ENCODE measurements at regions not wholly inside any gene's neighbourhood (a gene's known extent, or its start where the extent isn't known, plus 50 kb on each side); places are given as distances from the start of the nearest gene placed in this dataset.

DNA sequence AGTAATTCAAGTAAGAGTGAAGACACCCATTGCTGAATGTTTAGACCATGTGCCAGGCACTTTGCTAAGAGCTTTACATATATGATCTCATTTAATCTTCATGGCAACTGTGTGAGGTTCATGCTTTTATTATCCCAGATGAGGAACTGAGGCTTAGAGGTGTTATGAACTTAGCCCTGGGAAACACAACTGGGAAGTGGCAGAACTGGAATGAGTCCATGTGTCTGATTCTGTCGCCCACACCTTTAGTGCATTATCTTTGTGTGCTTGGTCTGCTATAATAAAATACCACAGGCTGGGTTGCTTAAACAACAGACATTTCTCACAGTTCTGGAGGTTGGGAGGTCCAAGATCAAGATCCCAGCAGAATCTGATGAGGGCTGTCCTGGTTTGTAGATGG lies 108.7 kb upstream of the PLET1 start:
- peaks cover 8% of the 10 kb centered on the region for H3K36me3 Mint-ChIP-seq (ENCODE audit: low read depth)
- peaks cover 8% of the 10 kb centered on the region for H3K27me3 Mint-ChIP-seq (ENCODE audit: low read depth)
- no peak overlapping the region for H3K4me3 Mint-ChIP-seq (ENCODE audit: unreplicated experiment)
- H3K9me3 Mint-ChIP-seq (ENCODE audit: low read depth) = peaks cover 6% of the 10 kb centered on the region
- DNase-seq (ENCODE audit: low spot score) = no peak
- H3K4me1 Mint-ChIP-seq (ENCODE audit: low read depth) = no peaks in the 10 kb centered on the region
- H3K27ac Mint-ChIP-seq (ENCODE audit: unreplicated experiment) = no peak overlapping the region
- TF ChIP-seq, protein P1, sequence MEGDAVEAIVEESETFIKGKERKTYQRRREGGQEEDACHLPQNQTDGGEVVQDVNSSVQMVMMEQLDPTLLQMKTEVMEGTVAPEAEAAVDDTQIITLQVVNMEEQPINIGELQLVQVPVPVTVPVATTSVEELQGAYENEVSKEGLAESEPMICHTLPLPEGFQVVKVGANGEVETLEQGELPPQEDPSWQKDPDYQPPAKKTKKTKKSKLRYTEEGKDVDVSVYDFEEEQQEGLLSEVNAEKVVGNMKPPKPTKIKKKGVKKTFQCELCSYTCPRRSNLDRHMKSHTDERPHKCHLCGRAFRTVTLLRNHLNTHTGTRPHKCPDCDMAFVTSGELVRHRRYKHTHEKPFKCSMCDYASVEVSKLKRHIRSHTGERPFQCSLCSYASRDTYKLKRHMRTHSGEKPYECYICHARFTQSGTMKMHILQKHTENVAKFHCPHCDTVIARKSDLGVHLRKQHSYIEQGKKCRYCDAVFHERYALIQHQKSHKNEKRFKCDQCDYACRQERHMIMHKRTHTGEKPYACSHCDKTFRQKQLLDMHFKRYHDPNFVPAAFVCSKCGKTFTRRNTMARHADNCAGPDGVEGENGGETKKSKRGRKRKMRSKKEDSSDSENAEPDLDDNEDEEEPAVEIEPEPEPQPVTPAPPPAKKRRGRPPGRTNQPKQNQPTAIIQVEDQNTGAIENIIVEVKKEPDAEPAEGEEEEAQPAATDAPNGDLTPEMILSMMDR (IDR thresholded peaks at IDR 0.05) = no peak

DNA sequence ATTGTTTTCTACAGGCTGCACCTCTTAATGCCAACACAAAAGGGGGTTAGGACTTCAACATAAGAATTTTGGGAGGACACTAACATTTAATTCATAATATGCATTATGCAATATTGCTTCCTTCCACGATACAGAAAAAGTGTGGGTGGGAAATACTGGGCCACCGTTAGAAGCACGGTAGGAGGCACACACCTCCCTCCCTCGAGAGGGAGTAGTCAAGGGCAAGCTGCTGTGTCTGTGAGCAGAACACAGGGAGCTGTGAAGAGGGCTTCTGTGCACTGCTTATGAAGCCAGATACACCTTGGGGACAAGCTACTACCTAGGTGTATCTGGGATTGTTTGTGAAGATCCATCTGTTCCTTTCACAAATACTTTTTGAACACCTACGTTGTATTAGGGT lies 109.3 kb upstream of the PLET1 start:
- TF ChIP-seq, protein P1 (IDR thresholded peaks at IDR 0.05) = no peak
- Mint-ChIP-seq H3K27ac (ENCODE audit: unreplicated experiment) (no peak overlapping the region), H3K4me3 (ENCODE audit: unreplicated experiment) (no peak overlapping the region), H3K9me3 (ENCODE audit: low read depth) (peaks cover 6% of the 10 kb centered on the region), H3K36me3 (ENCODE audit: low read depth) (peaks cover 8% of the 10 kb centered on the region), H3K4me1 (ENCODE audit: low read depth) (no peaks in the 10 kb centered on the region), H3K27me3 (ENCODE audit: low read depth) (peaks cover 8% of the 10 kb centered on the region)
- no peak for DNase-seq (ENCODE audit: low spot score)

DNA sequence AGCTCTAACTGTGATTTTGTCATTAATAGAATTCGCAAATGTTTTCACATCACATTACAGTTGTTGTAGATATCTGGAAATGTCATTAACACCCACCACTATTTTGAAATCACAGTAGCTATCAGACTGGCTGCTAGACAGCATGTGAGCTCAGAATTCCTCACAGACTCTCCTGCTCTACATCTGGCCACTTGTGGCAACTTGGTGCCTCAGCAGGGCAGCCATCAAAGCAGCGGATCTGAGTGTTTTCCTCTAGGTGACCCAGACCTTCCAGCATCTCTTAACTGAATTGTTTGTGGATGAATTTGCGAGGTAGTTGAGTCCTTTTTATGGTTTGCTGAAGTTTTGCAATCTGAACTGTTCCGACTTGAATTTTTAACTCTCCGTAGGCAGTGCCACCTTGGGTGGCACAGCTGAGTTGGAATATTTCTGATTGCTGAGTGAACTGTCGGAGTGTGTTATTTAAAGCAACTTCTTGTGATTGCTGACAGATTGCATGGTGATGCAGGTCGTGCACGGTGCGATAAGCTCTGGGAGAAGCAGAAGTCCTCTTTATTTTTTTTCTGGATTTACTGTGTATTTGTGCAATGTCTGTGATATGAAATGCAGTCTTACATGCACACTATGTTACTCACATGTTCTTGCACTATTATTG lies 114.0 kb upstream of the PLET1 start:
- Mint-ChIP-seq H3K9me3 (ENCODE audit: low read depth) (peaks cover 6% of the 10 kb centered on the region), H3K36me3 (ENCODE audit: low read depth) (peaks cover 6% of the 10 kb centered on the region), H3K27me3 (ENCODE audit: low read depth) (peaks cover 8% of the 10 kb centered on the region), H3K4me1 (ENCODE audit: low read depth) (no peaks in the 10 kb centered on the region), H3K27ac (ENCODE audit: unreplicated experiment) (no peak overlapping the region), H3K4me3 (ENCODE audit: unreplicated experiment) (no peak overlapping the region)
- TF ChIP-seq, protein P1 (IDR thresholded peaks at IDR 0.05) = no peak
- no peak for DNase-seq (ENCODE audit: low spot score)

DNA sequence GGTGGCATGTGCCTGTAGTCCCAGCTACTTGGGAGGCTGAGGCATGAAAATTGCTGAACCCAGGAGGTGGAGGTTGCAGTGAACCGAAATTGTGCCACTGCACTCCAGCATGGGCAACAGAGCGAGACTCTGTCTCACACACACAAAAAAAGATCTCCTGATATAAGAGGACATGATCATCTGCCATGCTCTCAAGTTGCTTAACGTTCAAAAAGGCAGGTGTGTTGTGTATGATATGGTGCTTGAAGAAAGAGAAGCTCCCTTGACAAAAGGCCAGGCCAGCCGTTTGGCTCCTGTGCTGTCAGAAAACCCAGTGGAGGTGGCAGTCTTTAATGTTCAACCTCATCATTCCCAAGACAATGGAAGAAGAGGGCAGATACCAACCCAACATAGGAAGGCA lies 117.3 kb upstream of the PLET1 start:
- TF ChIP-seq, protein P1 (IDR thresholded peaks at IDR 0.05) = no peak
- H3K4me3 Mint-ChIP-seq (ENCODE audit: unreplicated experiment) = no peak overlapping the region
- H3K27ac Mint-ChIP-seq (ENCODE audit: unreplicated experiment) = no peak overlapping the region
- peaks cover 3% of the 10 kb centered on the region for H3K36me3 Mint-ChIP-seq (ENCODE audit: low read depth)
- no peak for DNase-seq (ENCODE audit: low spot score)
- H3K9me3 Mint-ChIP-seq (ENCODE audit: low read depth) = peaks cover under 1% of the 10 kb centered on the region
- no peaks in the 10 kb centered on the region for H3K4me1 Mint-ChIP-seq (ENCODE audit: low read depth)
- H3K27me3 Mint-ChIP-seq (ENCODE audit: low read depth) = peaks cover 3% of the 10 kb centered on the region

DNA sequence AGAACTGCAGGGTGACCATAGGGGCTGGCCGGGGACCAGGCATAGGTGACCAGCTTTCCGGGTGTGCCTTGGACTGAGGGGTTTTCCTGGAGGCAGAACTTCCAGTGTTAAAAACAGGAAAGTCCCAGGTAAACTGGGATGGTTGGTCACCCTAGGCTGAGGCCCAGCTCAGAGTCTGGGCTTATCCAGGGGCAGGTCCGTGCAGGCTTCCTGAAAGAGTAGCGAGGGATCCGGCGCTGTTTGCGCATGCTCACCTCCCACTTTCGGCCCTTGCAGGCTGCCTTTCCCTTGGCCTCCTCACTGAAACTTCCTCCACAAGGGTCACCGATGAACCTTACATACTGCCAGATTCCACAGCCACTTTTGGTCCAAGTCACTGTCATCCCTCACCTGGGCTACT lies 119.8 kb upstream of the PLET1 start:
- no peak overlapping the region for H3K27ac Mint-ChIP-seq (ENCODE audit: unreplicated experiment)

More for the DNA sequence above, 119.8 kb upstream of the PLET1 start:
- peaks cover 2% of the 10 kb centered on the region for H3K27me3 Mint-ChIP-seq (ENCODE audit: low read depth)
- no peaks in the 10 kb centered on the region for H3K4me1 Mint-ChIP-seq (ENCODE audit: low read depth)
- peaks cover 3% of the 10 kb centered on the region for H3K9me3 Mint-ChIP-seq (ENCODE audit: low read depth)
- H3K36me3 Mint-ChIP-seq (ENCODE audit: low read depth) = peaks cover 2% of the 10 kb centered on the region
- H3K4me3 Mint-ChIP-seq (ENCODE audit: unreplicated experiment) = no peak overlapping the region
- no peak for DNase-seq (ENCODE audit: low spot score)
- TF ChIP-seq, protein P1 (IDR thresholded peaks at IDR 0.05) = no peak

Measured in chondrocyte (in vitro differentiated cells).